WTC11 (cell line): ENCODE measurements at regions not wholly inside any gene's neighbourhood (a gene's known extent, or its start where the extent isn't known, plus 50 kb on each side); places are given as distances from the start of the nearest gene placed in this dataset.

Experiments
- ATAC-seq: fragments of 200-7000 bp; cut with Tn5 transposase; 2 replicates; pipeline ENCODE4 v1.10.0; 2021; ENCODE audit warnings: mild to moderate bottlenecking, moderate library complexity
- CTCF ChIA-PET: fragments of 300-600 bp; sonication (Branson Sonifier 250); formaldehyde crosslinking; loops from one replicate; lab custom pipeline; 2021; ENCODE audit warnings: antibody characterized with exemption; lab: Charles Lee
- POLR2A ChIA-PET: fragments of 350-600 bp; sonication (Branson Sonifier 250); formaldehyde crosslinking; loops from one replicate; lab custom pipeline; 2021; ENCODE audit warnings: antibody characterized with exemption; lab: Charles Lee
- DNase-seq: peaks from one replicate; pipeline ENCODE4 v3.0.0; 2021; ENCODE audit warnings: low spot score
- H3K27ac Mint-ChIP-seq: 2 replicates; pipeline ENCODE4 v1.8.0; 2021; ENCODE audit warnings: mixed read lengths
- H3K27me3 Mint-ChIP-seq: 2 replicates; pipeline ENCODE4 v1.8.0; 2021; ENCODE audit warnings: low read depth, mild to moderate bottlenecking, moderate library complexity, mixed read lengths
- H3K36me3 Mint-ChIP-seq: 2 replicates; pipeline ENCODE4 v1.8.0; 2021; ENCODE audit warnings: mixed read lengths
- H3K4me1 Mint-ChIP-seq: 2 replicates; pipeline ENCODE4 v1.8.0; 2022; ENCODE audit warnings: mixed read lengths
- H3K4me3 Mint-ChIP-seq: 2 replicates; pipeline ENCODE4 v1.8.0; 2021; ENCODE audit warnings: mild to moderate bottlenecking, moderate library complexity, mixed read lengths
- H3K9me3 Mint-ChIP-seq: 2 replicates; pipeline ENCODE4 v1.8.0; 2021; ENCODE audit warnings: mixed read lengths
- ARID4B ChIP-seq: sonication (generic); formaldehyde crosslinking; IDR thresholded peaks from 2 replicates; pipeline ENCODE4 v1.8.0; 2023; ENCODE audit warnings: missing genetic modification reagents, mild to moderate bottlenecking, borderline replicate concordance
- ATF1 ChIP-seq: sonication (generic); formaldehyde crosslinking; IDR thresholded peaks from 2 replicates; pipeline ENCODE4 v1.8.1; 2023; ENCODE audit warnings: mild to moderate bottlenecking, moderate library complexity, missing genetic modification reagents
- ATF2 ChIP-seq: sonication (generic); formaldehyde crosslinking; IDR thresholded peaks from 2 replicates; pipeline ENCODE4 v1.8.1; 2022; ENCODE audit warnings: low read depth, missing genetic modification reagents, borderline replicate concordance
- ATF3 ChIP-seq: sonication (generic); formaldehyde crosslinking; conservative IDR thresholded peaks from 2 replicates; pipeline ENCODE4 v1.8.1; 2022; ENCODE audit warnings: mild to moderate bottlenecking, missing genetic modification reagents
- E2F4 ChIP-seq: sonication (generic); formaldehyde crosslinking; IDR thresholded peaks from 2 replicates; pipeline ENCODE4 v1.8.1; 2022; ENCODE audit warnings: low read depth, mild to moderate bottlenecking, moderate library complexity, missing genetic modification reagents, borderline replicate concordance
- ELF4 ChIP-seq: sonication (generic); formaldehyde crosslinking; IDR thresholded peaks from 2 replicates; pipeline ENCODE4 v1.8.1; 2022; ENCODE audit warnings: low read depth, mild to moderate bottlenecking, moderate library complexity, missing genetic modification reagents
- MAX ChIP-seq: sonication (generic); formaldehyde crosslinking; IDR thresholded peaks from 2 replicates; pipeline ENCODE4 v1.8.0; 2022; ENCODE audit warnings: mild to moderate bottlenecking, missing genetic modification reagents
- MLX ChIP-seq: sonication (generic); formaldehyde crosslinking; IDR thresholded peaks from 2 replicates; pipeline ENCODE4 v1.8.1; 2023; ENCODE audit warnings: mild to moderate bottlenecking, missing genetic modification reagents, moderate library complexity
- MYBL2 ChIP-seq: sonication (generic); formaldehyde crosslinking; IDR thresholded peaks from 2 replicates; pipeline ENCODE4 v1.8.1; 2023; ENCODE audit warnings: mild to moderate bottlenecking, moderate library complexity, missing genetic modification reagents
- NFATC4 ChIP-seq: fragments of 250-450 bp; sonication (Bioruptor Pico); IDR thresholded peaks from 2 replicates; pipeline ENCODE4 v1.9.0; 2021; ENCODE audit warnings: mild to moderate bottlenecking
- NR2C2 ChIP-seq: sonication (generic); formaldehyde crosslinking; IDR thresholded peaks from 2 replicates; pipeline ENCODE4 v1.8.0; 2022; ENCODE audit warnings: mild to moderate bottlenecking, missing genetic modification reagents
- PREB ChIP-seq: sonication (generic); formaldehyde crosslinking; IDR thresholded peaks from 2 replicates; pipeline ENCODE4 v1.8.1; 2022; ENCODE audit warnings: mild to moderate bottlenecking, missing genetic modification reagents, moderate library complexity, borderline replicate concordance
- PRRX2 ChIP-seq: fragments of 250-450 bp; sonication (Bioruptor Pico); IDR thresholded peaks from 2 replicates; pipeline ENCODE4 v1.8.0; 2021; ENCODE audit warnings: mild to moderate bottlenecking
- RELA ChIP-seq: sonication (generic); formaldehyde crosslinking; IDR thresholded peaks from 2 replicates; pipeline ENCODE4 v1.8.1; 2022; ENCODE audit warnings: missing genetic modification reagents, mild to moderate bottlenecking, borderline replicate concordance
- SMAD3 ChIP-seq: sonication (generic); formaldehyde crosslinking; IDR thresholded peaks from 2 replicates; pipeline ENCODE4 v1.8.0; 2022; ENCODE audit warnings: missing genetic modification reagents, mild to moderate bottlenecking, borderline replicate concordance
- STAT6 ChIP-seq: sonication (generic); formaldehyde crosslinking; conservative IDR thresholded peaks from 2 replicates; pipeline ENCODE4 v1.8.1; 2023; ENCODE audit warnings: mild to moderate bottlenecking, low read depth, missing genetic modification reagents, moderate library complexity
- TEAD1 ChIP-seq: sonication (generic); formaldehyde crosslinking; IDR thresholded peaks from 2 replicates; pipeline ENCODE4 v1.8.0; 2022; ENCODE audit warnings: mild to moderate bottlenecking, missing genetic modification reagents
- USF1 ChIP-seq: sonication (generic); formaldehyde crosslinking; IDR thresholded peaks from 2 replicates; pipeline ENCODE4 v1.8.0; 2022; ENCODE audit warnings: mild to moderate bottlenecking, missing genetic modification reagents
- ZNF232 ChIP-seq: sonication (generic); formaldehyde crosslinking; IDR thresholded peaks from 2 replicates; pipeline ENCODE4 v1.8.0; 2022; ENCODE audit warnings: mild to moderate bottlenecking, missing genetic modification reagents
- ZNF671 ChIP-seq: fragments of 250-450 bp; sonication (Bioruptor Pico); IDR thresholded peaks from 2 replicates; pipeline ENCODE4 v1.8.0; 2021; ENCODE audit warnings: mild to moderate bottlenecking

GRCh38 chr5:53360811-53361210, 119.6 kb upstream of the FST start:
- no peaks in the 10 kb centered on the region for H3K36me3 Mint-ChIP-seq
- no peak overlapping the region for H3K27ac Mint-ChIP-seq
- H3K9me3 Mint-ChIP-seq, result peaks cover 9% of the 10 kb centered on the region; the same call in 1 of the 2 replicates
- DNase-seq (no peak), ATAC-seq (no peak)
- CTCF ChIA-PET, result no interaction called here
- POLR2A ChIA-PET, result no interaction called here
- no peaks in the 10 kb centered on the region for H3K27me3 Mint-ChIP-seq
- no peak for TF ChIP-seq ARID4B (CRISPR knock-in tag)
- TF ChIP-seq TEAD1 (CRISPR knock-in tag), result no peak
- no peak for TF ChIP-seq MLX (CRISPR knock-in tag)
- TF ChIP-seq RELA, result no peak
- TF ChIP-seq ELF4 (CRISPR knock-in tag), result no peak
- TF ChIP-seq STAT6, result no peak
- no peak for TF ChIP-seq ATF3 (CRISPR knock-in tag)
- no peak for TF ChIP-seq PREB
- no peak for TF ChIP-seq SMAD3 (CRISPR knock-in tag)
- no peak for TF ChIP-seq PRRX2 (CRISPR knock-in tag)
- TF ChIP-seq ZNF671 (CRISPR knock-in tag), result no peak
- no peak for TF ChIP-seq MAX
- no peak for TF ChIP-seq ATF2 (CRISPR knock-in tag)
- no peak for TF ChIP-seq NR2C2 (CRISPR knock-in tag)
- TF ChIP-seq USF1 (CRISPR knock-in tag), result no peak
- TF ChIP-seq ATF1 (CRISPR knock-in tag), result no peak
- TF ChIP-seq NFATC4 (CRISPR knock-in tag), result no peak
- TF ChIP-seq ZNF232 (CRISPR knock-in tag), result no peak
- TF ChIP-seq E2F4 (CRISPR knock-in tag), result no peak
- no peak for TF ChIP-seq MYBL2 (CRISPR knock-in tag)
- H3K4me3 Mint-ChIP-seq, result no peak overlapping the region
- H3K4me1 Mint-ChIP-seq, result peaks cover 11% of the 10 kb centered on the region
